ENCODE measurements at regions not wholly inside any gene's neighbourhood (a gene's known extent, or its start where the extent isn't known, plus 50 kb on each side); places are given as distances from the start of the nearest gene placed in this dataset.
A peak's percentile ranks its signal among the peaks of the same experiment; 100 is the strongest.

GRCh38 chr9:78566521-78566920 lies 269.6 kb downstream of the PSAT1 start:
- no peak overlapping the region for H3K4me3 ChIP-seq (replicated peaks; ENCODE audit: low read depth, low read length)
- DNase-seq (ENCODE audit: low read depth): no peak
- TF ChIP-seq CTCF (IDR thresholded peaks at IDR 0.05; ENCODE audit: low read length, missing control alignments): no peak

GRCh38 chr9:78566948-78567675 lies 270.2 kb downstream of the PSAT1 start:
- peak; percentile 20 for DNase-seq (ENCODE audit: low read depth)
- TF ChIP-seq CTCF (IDR thresholded peaks at IDR 0.05; ENCODE audit: low read length, missing control alignments): no peak
- no peak overlapping the region for H3K4me3 ChIP-seq (replicated peaks; ENCODE audit: low read depth, low read length)

GRCh38 chr9:78567693-78568092 lies 270.8 kb downstream of the PSAT1 start:
- TF ChIP-seq CTCF (IDR thresholded peaks at IDR 0.05; ENCODE audit: low read length, missing control alignments): no peak
- DNase-seq (ENCODE audit: low read depth): no peak
- no peak overlapping the region for H3K4me3 ChIP-seq (replicated peaks; ENCODE audit: low read depth, low read length)

GRCh38 chr9:78568774-78569173 lies 271.8 kb downstream of the PSAT1 start:
- no peak overlapping the region for H3K4me3 ChIP-seq (replicated peaks; ENCODE audit: low read depth, low read length)
- no peak for TF ChIP-seq CTCF (IDR thresholded peaks at IDR 0.05; ENCODE audit: low read length, missing control alignments)
- no peak for DNase-seq (ENCODE audit: low read depth)

- no peak for DNase-seq (ENCODE audit: low read depth)
- no peak overlapping the region for H3K4me3 ChIP-seq (replicated peaks; ENCODE audit: low read depth, low read length)
- TF ChIP-seq CTCF (IDR thresholded peaks at IDR 0.05; ENCODE audit: low read length, missing control alignments): no peak
Measured at GRCh38 chr9:78572266-78572665, 275.3 kb downstream of the PSAT1 start.

GRCh38 chr9:78573205-78573604 lies 276.3 kb downstream of the PSAT1 start:
- no peak for TF ChIP-seq CTCF (IDR thresholded peaks at IDR 0.05; ENCODE audit: low read length, missing control alignments)
- no peak overlapping the region for H3K4me3 ChIP-seq (replicated peaks; ENCODE audit: low read depth, low read length)
- DNase-seq (ENCODE audit: low read depth): no peak

DNA sequence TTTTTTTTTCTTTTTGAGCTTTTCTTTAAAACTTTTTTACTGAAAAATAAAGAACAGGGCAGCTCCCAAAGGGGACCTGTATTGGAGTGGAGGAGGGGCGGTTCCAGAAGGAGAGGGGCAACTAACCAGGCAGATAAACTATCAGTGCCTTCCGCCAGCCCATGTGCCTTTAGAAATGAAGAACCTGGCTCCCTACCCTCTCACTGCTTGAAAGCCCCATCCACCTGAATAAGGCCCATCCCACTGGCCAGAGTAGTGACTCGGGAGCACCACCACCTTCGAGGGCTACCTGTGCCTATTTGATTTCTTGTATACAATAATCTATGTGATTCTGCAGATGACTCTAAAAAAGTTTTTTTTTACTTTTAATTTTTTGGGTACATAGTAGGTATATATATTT lies 276.7 kb downstream of the PSAT1 start:
- no peak overlapping the region for H3K4me3 ChIP-seq (replicated peaks; ENCODE audit: low read depth, low read length)
- TF ChIP-seq CTCF (IDR thresholded peaks at IDR 0.05; ENCODE audit: low read length, missing control alignments): no peak
- no peak for DNase-seq (ENCODE audit: low read depth)

Data from fibroblast of pulmonary artery (primary cell).